HG03432 (cell line): ENCODE measurements at regions not wholly inside any gene's neighbourhood (a gene's known extent, or its start where the extent isn't known, plus 50 kb on each side); places are given as distances from the start of the nearest gene placed in this dataset.

ENCODE experiments used
- ATAC-seq: cut with Tn5 transposase; IDR thresholded peaks from one replicate; pipeline ENCODE4 v1.9.1; 2021; ENCODE audit warnings: mild to moderate bottlenecking, moderate library complexity; ENCODE audit not compliant: unreplicated experiment

DNA sequence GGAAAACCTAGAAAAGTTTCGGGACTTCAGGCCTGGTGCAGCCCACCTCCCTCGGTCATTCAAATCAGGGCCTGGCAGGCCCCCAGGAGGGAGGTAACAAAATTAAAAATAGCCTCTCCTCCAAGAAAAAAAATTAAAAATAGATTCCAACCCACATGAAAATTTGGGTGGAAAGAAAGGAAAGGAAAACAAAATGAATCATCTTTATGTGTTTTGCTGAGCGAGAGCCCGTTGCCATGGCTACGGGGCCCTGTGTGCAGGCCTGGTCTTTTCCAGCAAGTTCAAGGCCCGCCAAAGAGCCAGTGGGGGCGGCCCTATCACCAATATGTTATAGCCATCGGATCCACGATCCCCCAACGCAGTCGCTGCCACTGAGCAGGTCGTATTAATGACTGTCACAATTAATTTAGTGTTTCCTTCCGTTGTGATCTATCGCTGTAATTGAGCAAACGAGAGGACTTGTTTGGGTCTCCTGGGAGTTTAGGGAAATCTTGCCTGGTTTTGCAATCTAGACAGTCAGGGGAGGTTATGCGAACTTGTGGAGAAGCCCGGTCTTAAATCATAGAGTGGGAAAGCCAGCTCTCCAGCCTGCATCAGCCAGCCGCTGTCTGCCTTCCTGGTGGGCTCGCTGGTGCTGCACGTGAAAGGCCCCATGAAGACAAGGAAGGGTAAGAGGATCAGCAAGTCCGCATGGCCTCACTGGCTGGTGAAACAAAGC lies 452.4 kb downstream of the BCOR start:
- ATAC-seq = no peak

DNA sequence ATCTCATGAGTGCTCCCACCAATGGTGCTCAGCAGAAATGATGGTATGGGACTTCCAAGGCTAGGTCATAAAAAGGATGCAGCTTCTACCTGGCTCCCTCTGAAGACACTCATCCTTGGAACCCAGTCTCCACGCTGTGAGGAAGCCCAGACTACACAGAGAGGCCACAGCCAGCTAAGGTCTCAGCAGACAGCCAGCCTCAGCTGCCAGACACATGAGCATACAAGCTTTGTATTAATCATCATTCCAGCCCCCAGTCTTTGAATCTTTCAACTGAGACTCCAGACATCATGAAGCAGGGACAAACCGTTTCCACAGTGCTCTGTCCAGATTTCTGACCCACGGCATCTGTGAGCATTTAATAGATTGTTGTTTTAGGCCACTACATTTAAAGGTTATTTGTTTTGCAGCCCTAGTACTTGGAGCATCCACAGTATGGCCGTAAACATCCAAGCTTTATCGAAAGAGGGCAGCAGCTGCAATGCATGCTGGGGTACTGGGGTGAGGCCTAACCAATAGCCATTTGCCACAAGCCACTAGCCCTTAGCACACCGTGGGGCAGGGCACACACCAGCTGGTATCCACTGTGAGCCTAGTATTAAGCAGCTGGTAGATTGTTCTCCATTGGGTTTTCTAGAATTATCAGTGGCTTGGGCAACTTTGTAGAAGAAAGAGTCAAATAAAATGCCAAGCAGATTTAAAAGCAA lies 449.1 kb downstream of the BCOR start:
- ATAC-seq = no peak

DNA sequence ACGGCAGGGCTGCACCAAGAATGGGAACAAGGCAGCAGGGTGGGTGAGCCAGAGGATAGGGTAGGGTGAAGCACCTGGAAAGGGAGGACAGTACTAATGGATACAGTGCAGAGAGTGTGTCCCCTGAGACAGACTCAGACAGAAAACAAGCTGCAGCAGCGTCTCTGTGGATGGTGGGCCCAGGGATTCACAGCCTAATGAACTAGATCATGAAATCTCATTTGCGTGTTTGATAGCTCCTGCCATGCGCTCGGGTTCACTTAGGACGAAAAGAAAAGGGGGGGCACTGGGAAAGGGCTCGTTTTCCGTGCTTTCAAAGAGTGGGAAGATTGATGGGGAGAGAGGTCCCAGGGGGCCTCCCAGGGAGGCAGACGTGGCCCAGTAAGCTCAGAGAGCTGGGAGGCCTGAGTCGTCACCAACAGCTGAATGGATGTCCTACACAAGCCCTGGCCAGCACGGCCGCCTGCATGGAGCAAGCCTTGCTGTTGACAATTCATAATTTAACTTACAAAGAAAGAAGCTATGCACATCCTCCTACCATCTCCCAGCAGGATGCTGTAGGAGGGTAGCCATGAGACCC lies 446.9 kb downstream of the BCOR start:
- ATAC-seq = no peak

DNA sequence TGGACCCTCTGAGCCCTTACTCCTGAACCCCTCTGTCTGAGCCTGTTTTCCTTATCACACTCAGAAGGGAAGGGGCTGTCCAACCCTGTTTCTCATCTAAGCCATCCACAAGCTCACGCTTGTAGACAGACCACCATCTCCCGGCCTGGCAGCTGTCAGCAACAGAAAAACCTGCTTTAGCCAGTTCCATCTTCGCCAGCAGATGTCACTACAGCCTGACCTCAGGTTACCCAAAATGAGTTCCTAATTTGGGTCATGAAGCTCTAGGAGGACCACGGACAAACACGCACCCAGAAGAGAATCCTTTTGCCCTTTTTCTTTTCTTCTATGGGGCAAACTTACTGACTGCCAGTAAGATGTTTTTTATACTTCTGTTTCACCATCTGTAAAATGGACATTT lies 445.4 kb downstream of the BCOR start:
- ATAC-seq = no peak

DNA sequence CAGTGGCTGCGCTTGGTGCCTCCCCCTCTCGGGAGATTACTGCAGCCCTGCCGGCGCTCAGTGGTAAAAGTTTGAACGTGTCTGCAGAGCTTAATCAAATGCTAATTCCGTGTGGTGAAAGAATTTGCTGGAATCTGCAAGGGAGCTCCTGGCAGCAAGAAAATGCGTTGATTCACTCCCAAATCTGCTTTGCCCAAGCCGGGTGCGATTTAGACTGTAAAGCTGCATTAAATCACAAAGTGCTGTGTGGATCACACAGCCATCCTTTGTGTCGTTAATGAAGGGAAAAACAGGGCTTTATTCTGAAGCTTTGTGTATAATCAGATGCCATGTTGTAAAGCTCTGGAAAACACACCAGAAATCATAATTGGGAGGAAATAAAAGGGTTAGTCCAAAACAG lies 444.1 kb downstream of the BCOR start:
- no peak for ATAC-seq

DNA sequence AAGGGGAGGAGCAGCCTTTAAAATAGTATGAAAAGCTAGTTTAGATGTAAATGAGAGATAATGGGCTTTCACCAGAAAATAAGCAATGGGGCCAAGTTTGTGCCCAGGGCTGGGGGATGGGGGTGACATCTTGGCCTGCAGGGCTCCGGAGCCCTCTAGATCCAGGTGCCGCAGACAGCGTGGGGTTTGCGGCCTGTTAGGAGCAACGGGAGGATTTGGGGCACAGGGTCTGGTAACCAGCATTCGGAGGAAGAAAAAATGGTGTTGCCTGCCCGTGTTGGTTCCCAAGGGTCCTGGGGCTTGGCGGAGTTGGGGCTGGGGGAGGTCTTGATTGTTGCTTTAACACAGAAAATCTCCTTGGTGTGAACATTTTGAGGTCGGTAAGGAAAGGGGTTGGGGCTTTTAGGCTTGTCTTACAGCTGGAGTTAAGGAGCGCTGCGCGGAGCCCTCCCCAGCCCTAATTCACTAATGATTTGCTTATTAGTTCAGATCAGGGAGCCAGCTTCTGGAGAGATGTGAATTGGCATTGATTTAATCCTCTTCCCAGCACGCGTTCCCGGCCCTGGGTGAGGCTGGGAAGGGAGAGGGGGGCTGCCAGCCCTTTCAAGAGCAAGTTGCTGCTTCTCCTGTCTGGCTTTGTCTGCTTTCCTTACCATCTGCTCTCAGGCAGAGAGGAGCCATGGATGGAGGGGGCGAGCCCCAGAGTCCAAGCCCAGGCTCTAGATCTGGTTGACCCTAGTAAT lies 443.4 kb downstream of the BCOR start:
- ATAC-seq = no peak

DNA sequence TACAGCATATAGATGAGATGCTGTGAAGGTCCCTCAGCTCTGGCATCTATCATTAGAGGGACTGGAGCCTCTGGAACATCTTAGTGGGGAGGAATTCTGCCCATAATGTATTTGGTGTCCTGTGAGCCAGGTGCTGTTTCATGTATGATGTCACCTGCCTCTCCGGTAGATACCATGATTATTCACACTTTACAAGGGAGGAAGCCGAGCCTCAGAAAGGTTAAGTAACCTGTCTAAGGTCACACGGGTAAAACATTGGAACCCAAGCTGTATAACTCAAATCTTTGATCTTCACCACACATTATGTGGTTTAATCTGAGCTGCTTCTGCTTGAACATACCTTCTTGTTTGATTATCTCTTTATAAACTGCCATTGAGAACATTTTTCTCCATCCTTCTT lies 442.8 kb downstream of the BCOR start:
- no peak for ATAC-seq

DNA sequence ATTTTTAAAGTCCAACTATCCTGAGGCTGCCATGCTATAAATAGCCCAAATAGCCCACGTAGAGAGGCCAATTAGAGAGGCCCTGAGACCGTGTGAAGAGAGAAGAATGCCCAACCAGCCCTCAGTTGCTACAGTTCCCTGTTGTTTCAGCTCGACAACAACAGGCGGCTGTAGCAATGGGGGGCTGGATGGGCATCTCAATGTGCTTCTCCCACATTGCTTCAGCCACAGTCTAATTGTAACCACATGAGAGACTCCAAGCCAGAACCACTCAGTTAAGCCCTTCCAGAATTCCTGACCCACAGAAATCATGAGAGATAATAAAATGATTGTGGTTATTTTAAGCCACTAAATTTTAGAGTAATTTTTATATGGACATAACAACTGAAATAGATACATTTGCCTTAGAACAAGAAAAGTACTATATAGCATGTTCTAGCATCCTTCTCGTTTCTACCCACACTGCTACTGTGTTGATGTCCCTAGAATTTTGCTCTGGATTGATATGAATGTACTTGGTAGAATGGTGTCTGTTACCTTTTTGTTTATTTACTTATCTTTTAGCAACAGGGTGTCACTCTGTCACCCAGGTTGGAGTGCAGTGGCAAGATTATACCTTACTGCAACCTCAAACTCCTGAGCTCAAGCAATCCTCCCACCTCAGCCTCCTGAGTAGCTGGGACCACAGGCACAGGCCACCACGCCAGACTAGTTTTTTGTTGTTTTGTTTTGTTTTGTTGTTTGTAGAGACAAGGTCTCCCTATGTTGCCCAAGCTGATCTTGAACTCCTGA lies 436.4 kb downstream of the BCOR start:
- ATAC-seq = no peak

DNA sequence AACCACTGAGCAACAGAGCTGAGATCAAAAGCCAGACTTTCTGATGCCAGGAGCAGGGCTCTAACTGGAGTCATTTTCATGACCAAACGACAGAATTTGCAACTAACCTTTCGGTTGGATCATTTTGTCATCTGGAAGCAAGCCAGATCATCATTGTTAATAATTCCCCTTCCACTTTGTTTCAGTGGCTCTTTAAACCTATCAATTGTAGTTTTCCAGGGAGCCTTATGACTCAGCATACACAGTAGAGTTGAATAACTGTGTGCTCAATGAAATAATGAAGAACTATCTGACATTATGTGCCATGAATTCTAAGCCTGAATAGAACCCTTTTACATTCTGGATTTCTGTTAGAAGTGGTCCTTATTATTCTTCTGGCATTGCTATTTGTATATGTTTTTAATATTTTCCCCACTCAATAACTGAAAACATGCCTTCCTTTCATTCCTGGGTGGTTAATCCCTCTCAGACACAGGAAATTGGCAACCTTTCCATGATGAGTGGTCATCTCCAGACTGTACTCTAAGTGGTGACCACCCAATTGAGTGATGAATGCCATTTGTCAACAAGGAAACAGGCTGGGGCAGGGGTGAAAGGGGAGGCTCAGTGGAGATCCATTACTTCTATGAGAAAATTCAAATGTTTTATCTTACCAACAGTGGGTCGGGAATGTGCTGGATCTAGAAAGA lies 431.8 kb downstream of the BCOR start:
- no peak for ATAC-seq

DNA sequence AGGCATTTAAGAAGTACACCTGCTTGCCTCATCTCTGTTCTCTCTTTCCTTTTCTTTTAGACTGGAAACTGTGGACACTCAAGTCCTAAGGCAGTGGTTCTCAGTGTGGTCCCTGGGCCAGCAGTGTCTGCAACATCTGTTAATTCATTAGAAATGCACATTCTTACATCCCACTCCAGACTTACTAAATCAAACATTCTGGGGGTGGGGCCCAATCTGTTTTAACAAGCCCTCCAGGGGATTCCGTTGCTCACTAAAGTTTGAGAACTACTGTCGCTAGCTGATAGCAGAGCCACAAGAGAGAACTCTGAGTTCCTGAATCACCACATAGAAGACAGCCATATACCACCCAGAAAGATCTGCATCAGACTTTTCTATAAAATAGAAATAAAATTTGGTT lies 430.6 kb downstream of the BCOR start:
- no peak for ATAC-seq

DNA sequence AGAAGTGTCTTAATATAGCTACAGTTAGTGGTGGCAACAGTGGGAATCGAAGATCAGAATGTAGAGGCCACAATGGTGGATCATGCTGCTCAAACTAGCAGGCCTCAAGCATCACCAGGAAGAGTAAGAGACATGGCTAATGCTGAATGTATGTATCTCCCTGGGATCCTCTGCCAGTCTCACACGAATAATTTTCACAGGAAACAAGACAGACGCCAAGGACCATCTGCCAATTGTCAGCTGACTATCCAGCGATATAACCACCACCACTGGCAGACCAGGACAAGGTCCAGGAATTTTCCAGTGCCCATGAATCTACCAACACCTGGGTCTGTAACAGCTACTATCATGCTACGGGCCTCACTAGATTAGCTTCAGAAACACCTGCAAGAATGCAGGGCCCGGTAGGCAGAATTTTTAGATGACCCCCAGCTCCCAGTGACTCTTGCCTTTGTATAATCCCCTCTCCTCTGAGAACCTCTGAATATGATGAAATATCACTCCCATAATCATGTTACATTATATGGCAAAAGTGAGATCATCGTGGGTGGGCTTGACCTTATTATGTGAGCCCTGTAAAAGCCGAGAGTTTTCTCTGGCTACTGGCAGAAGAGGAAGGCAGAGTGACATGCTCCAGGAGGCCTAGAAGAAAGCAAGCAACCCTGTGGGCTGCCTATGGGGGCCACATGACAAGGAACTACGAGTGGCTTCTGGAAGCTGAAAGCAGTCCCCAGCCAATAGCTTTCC lies 429.8 kb downstream of the BCOR start:
- no peak for ATAC-seq

DNA sequence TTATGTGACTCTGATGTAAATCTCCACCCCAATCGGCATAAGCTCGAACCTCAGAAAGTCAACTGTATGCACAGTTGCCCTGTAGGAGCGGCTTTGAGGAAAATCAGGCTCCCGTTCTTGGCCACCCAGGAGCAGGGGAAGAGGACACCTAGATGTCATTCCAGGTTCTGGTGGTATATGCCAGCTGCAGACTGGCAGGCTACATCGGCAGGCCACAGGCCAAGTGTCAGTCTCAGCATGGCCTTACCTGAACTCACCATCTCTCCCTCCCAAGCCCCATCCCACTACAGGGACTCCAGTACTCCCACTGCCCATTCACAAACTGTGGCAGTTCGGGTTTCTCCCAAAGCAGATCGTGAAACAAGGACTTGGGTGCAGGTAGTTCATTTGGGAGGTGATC lies 428.1 kb downstream of the BCOR start:
- no peak for ATAC-seq

DNA sequence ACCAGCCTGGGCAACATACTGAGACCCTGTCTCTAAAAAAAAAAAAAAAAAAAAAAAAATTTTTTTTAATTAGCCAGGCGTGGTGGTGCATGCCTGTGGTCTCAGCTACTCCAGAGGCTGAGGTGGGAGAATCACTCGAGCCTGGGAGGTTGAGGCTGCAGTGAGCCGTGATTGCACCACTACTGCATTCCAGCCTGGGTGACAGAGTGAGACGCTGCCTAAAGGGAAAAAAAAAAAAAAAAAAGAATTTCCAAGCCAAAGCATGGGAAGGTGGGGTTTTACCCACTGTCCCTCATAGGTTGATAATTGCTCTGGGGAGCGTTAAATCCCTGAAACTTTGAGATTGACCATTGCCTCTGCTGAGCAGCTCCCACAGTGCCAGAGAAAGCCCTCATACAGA lies 427.5 kb downstream of the BCOR start:
- ATAC-seq = no peak

DNA sequence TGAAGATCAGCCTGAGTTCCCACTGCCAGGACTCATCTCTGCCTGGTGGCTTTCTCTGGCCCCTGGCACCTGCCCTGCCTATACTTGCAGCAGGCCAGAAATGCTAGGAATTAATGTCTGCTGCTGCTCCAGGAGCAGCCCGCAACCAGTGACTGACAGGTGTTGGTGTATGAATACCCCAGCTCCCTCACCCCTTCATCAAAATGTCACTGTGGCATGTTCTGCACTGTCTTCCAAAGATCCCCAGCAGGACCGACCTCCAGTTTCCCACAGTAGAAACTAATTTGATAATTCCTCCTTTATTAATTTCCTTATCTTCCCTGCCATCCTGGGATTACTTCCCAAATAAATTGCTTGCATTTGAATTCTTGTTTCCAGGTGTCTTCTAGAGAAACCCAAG lies 425.4 kb downstream of the BCOR start:
- ATAC-seq = no peak

DNA sequence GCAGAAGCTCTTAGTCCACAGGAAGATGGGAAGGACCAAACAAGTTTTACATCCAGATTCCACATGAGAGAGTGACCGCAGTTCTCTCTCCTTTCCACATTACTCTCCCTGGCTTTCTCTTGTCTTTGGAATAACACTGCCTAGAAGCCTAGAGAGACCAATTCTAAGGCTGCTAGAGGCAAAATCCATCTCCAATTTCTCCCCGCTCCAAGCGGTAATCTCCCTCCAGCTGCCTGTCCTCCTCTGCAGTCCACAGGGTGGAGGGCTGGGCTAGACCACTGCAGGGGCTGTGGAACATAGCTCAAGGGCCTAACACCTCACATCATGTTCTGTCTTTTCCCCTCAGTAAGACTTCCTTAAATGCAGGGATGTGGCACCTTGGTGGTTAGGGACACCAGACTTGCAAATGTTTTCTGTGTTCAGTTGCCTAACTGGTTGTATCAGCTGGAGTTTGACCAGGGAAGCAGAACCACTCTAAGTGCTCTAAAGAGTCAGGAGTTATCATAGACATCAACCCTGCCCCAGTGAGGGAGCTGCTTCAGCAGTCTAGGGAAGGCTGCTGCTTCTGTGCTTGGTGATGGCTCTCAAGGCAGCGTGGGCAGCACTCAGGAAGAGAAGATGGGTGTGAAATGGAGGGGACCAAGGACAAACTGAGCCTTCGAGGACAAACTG lies 423.1 kb downstream of the BCOR start:
- ATAC-seq = no peak

DNA sequence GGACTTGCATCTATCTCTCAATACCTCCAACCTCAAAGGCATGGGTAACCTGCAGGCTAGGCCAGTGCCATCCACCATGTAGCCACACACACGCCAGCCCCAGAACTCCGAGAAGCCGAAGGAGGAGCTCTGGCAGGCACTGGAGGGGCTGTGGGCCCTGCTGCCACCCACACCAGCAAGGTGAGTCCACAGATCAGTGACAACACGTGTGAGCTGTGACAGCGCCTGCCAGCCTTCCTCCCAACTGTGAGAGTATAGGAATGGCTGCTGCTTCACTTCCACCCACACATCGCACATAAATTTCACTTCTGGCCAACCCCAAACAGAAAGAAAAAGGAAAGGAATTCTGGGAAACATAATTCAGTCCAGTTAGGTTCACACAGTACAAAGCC lies 422.6 kb downstream of the BCOR start:
- ATAC-seq = no peak

DNA sequence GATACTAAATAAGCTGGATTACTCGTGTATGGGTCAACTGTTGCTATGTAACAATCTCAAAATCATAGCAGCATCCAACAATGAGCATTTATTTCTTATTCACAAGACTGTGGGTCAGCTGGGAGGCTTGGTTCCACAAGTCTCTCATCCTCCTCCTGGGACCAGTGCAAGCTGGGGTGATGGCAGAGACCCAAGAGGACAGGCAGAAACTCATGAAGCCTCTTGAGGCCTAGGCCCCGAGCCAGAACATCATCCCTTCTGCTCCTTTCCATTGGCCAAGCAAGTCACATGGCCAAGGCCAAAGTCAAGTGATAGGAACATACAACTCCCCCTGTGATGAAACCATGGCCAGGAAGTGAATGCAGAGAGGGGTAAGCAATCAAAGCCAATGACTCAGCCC lies 422.1 kb downstream of the BCOR start:
- ATAC-seq = no peak

DNA sequence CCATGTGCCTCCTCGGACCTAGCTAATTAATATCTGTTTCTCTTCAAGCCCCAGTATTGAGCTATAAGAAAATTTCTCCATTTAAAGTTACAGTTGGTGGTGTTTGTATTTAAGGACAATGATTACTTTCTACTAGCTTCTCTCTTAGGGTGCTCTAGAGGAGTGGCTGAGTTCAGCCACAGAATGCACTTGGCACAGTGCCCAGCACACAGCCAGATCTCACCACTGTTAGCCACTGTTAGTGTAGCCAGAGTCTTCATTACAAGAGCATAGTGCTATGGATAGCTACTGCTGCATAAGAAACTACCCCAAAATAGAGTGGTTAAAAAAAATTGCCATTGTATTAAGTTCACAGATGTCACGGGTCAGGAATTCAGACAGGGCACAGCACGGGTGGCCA lies 421.3 kb downstream of the BCOR start:
- ATAC-seq = no peak

DNA sequence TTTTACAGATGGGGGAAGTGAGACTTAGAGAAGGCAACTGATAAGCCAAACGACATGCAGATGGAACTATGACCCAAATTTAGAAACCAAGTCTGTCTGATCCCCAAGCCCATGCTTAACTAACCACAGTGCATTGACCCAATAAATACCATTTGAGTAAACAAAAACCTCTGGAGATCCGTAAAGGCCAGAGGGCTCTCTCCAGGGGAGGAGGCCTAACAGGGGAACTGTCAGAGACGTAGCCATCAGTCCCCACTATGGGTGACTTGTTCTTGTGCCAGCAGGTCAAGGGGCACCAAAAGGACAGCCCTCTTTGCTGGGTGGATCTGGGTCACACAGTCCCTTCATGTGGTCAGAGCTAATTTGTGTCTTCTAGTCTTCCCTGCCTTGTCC lies 420.2 kb downstream of the BCOR start:
- no peak for ATAC-seq
